ENCODE measurements at regions not wholly inside any gene's neighbourhood (a gene's known extent, or its start where the extent isn't known, plus 50 kb on each side); places are given as distances from the start of the nearest gene placed in this dataset.

DNA sequence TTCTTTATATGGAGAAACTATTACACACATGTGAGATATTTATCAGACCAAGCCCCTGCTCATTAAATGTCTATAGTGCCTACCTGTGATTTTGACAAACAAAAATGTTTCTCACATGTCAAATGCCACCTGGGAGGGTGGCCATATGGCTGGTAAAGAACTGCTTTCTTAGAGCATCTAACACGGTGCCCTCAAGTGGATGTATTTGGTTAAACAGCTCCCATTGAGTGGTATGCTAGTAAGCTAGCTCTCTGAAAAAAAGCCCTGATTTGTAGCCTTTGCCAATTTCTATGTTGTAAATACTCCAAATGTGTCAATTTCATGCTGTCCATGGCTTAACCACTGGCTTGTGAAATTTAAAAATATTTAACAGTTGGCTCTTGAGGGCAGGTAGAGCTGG, 94.6 kb downstream of the PMAIP1 start:
- WGBS (ENCODE audit: insufficient coverage, insufficient replicate concordance, low lambda C conversion rate, missing lambda C conversion rate), result 5% methylated on average over 1 of the region's 1 CpG
- Histone ChIP-seq H3K9me3 (replicated peaks; ENCODE audit: control insufficient read depth, insufficient read depth, low read length) (no peaks in the 10 kb centered on the region), H3K27me3 (replicated peaks in 1 of 2; ENCODE audit: control insufficient read depth in 2 of 2, insufficient read depth in 2 of 2, low read length in 1 of 2) (no peaks in the 10 kb centered on the region), H4K20me1 (ENCODE audit: control insufficient read depth, insufficient read depth) (no peaks in the 10 kb centered on the region), H3K9ac (ENCODE audit: control insufficient read depth, insufficient read depth, low read length) (no peak overlapping the region), H3K79me2 (ENCODE audit: control insufficient read depth, insufficient read depth, low read length) (no peaks in the 10 kb centered on the region), H3K4me3 (no peak overlapping the region), H3K27ac (ENCODE audit: control insufficient read depth, insufficient read depth) (no peak overlapping the region), H3K4me2 (ENCODE audit: control insufficient read depth, insufficient read depth) (no peak overlapping the region), H3K4me1 (ENCODE audit: control insufficient read depth, insufficient read depth, low read length) (no peaks in the 10 kb centered on the region), H3K36me3 (ENCODE audit: control insufficient read depth in 2 of 2, insufficient read depth in 2 of 2, low read length in 1 of 2) (no peaks in the 10 kb centered on the region), H2AFZ (ENCODE audit: control insufficient read depth, low read depth, low read length) (no peak overlapping the region)
- ChIA-PET POLR2A (no interaction called here), RAD21 (ENCODE audit: unreplicated experiment) (interaction anchor here (0.9 to 4.8 kb wide), 16 partner anchors 41 to 555 kb away, joined by 3 to 63 read pairs (median 6); no protein-coding TSS in a partner anchor), CTCF (interaction anchor here (0.6 to 12.8 kb wide), 28 partner anchors 8 to 557 kb away, joined by 3 to 235 read pairs (median 5); partner anchors contain the start of gene PMAIP1), SMC1A (ENCODE audit: uncharacterized antibody, unreplicated experiment) (interaction anchor here (0.9 to 3.2 kb wide), 19 partner anchors 10 to 556 kb away, joined by 3 to 52 read pairs (median 4); partner anchors contain the start of gene PMAIP1)
- in situ Hi-C loops (cut with MboI), result loop anchor here (5.0 kb wide), 2 partner anchors 418 to 558 kb away; no protein-coding TSS in a partner anchor
- no TSS peak for BruUV-seq (replicated peaks)
- ATAC-seq (peak; percentile 91), DNase-seq (ENCODE audit: low read depth, low spot score) (no peak), FAIRE-seq (peak; percentile 44)
- intact Hi-C loops (cut with micrococcal nuclease; ENCODE audit: unreplicated experiment), result no loop called here
- TF ChIP-seq HDGF (IDR thresholded peaks at IDR 0.05) (no peak), ETV6 (conservative IDR thresholded peaks at IDR 0.05 in 1 of 2, IDR thresholded peaks at IDR 0.05 in 1 of 2; ENCODE audit: borderline replicate concordance in 1 of 2, low read depth in 1 of 2) (no peak), REST (IDR thresholded peaks at IDR 0.05; ENCODE audit: low read depth, low read length) (no peak), CHD1 (IDR thresholded peaks at IDR 0.05; ENCODE audit: low read depth, low read length) (no peak), KLF5 (IDR thresholded peaks at IDR 0.05; ENCODE audit: partially characterized antibody) (no peak), IRF5 (IDR thresholded peaks at IDR 0.05; ENCODE audit: borderline replicate concordance) (no peak), IRF4 (IDR thresholded peaks at IDR 0.05; ENCODE audit: low read depth, low read length) (no peak), CBX3 (IDR thresholded peaks at IDR 0.05; ENCODE audit: borderline replicate concordance, low read depth) (no peak), ASH2L (IDR thresholded peaks at IDR 0.05; ENCODE audit: borderline replicate concordance, low read depth) (no peak), BCL3 (IDR thresholded peaks at IDR 0.05; ENCODE audit: borderline replicate concordance, insufficient read depth, low read depth, low read length, poor library complexity, severe bottlenecking) (no peak), TAF1 (IDR thresholded peaks at IDR 0.05; ENCODE audit: borderline replicate concordance, low read depth, low read length) (no peak), IKZF2 (IDR thresholded peaks at IDR 0.05) (no peak), PAX5 (IDR thresholded peaks at IDR 0.05; ENCODE audit: borderline replicate concordance, low read depth, low read length) (no peak), SMC3 (IDR thresholded peaks at IDR 0.05; ENCODE audit: borderline replicate concordance, low read length) (peak; percentile 47; the same call in 1 of the 2 replicates), POLR2AphosphoS5 (IDR thresholded peaks at IDR 0.05; ENCODE audit: low read length) (no peak), MXI1 (IDR thresholded peaks at IDR 0.05; ENCODE audit: low read depth, low read length) (no peak), FOXK2 (IDR thresholded peaks at IDR 0.05) (no peak), WRNIP1 (IDR thresholded peaks at IDR 0.05; ENCODE audit: borderline replicate concordance, low read depth, low read length) (no peak), MAX (IDR thresholded peaks at IDR 0.05; ENCODE audit: low read depth, low read length) (no peak), JUND (IDR thresholded peaks at IDR 0.05; ENCODE audit: low read depth, low read length) (no peak)

All from GM12878 (cell line).